Sigmoid colon (tissue), 3 donors: ENCODE measurements at regions not wholly inside any gene's neighbourhood (a gene's known extent, or its start where the extent isn't known, plus 50 kb on each side); places are given as distances from the start of the nearest gene placed in this dataset.

Experiments
- POLR2A ChIP-seq, 2 donors: fragments of 450-650 bp; IDR thresholded peaks; one replicate each; pipeline ENCODE4 v1.6.1; 2016; ENCODE audit warnings: antibody characterized with exemption in 2 of 2, mild to moderate bottlenecking in 2 of 2, moderate library complexity in 2 of 2
- TF ChIP-seq, protein P1 (sequence below), 4 experiments: fragments of 450-650 bp in 3 of 4; fragments of 200-600 bp in 1 of 4; IDR thresholded peaks; one replicate each; pipeline ENCODE4 v1.5.1; 2016 to 2019; ENCODE audit warnings: antibody characterized with exemption in 4 of 4, mild to moderate bottlenecking in 3 of 4, moderate library complexity in 2 of 4

DNA sequence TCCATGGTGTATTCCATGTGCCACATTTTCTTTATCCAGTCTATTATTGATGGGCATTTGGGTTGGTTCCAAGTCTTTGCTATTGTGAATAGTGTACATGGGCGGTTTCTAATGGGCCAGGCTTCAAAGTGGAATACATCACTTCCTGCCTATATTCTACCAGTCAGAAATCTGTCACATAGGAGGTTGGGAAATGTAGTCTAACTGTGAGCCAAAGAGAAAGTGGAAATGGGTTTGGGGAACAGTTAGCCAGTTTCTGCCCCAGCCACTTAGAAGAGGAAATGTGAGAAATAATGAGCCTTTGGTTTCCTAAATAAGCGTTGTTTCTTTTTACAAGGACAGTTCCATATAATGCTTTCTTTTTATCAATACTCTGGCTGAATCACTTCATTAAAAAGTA is 85.1 kb upstream of the AP1S2 start:
- TF ChIP-seq, protein P1, sequence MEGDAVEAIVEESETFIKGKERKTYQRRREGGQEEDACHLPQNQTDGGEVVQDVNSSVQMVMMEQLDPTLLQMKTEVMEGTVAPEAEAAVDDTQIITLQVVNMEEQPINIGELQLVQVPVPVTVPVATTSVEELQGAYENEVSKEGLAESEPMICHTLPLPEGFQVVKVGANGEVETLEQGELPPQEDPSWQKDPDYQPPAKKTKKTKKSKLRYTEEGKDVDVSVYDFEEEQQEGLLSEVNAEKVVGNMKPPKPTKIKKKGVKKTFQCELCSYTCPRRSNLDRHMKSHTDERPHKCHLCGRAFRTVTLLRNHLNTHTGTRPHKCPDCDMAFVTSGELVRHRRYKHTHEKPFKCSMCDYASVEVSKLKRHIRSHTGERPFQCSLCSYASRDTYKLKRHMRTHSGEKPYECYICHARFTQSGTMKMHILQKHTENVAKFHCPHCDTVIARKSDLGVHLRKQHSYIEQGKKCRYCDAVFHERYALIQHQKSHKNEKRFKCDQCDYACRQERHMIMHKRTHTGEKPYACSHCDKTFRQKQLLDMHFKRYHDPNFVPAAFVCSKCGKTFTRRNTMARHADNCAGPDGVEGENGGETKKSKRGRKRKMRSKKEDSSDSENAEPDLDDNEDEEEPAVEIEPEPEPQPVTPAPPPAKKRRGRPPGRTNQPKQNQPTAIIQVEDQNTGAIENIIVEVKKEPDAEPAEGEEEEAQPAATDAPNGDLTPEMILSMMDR (IDR thresholded peaks at IDR 0.05), result no peak
- TF ChIP-seq POLR2A (IDR thresholded peaks at IDR 0.05), result no peak
